ENCODE measurements at regions not wholly inside any gene's neighbourhood (a gene's known extent, or its start where the extent isn't known, plus 50 kb on each side); places are given as distances from the start of the nearest gene placed in this dataset.

DNA sequence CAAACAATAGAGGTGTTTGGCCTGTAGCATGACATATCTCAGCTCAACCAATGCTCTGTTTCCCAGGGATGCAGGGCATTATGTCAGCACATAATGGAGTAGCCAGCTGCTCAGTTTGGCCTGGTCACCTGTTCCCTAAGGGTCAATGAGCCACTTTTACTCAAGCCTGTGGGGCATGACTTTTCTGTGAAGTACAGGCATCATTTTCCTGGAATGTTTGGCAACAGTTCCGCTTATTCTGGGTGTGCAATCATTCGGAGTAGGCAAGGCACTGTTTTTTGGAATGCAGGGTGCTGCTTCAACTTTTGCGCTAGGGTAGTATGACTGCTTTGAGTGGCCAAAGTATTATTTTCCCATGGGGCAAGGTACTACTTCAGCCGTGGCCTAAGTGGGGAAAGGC lies 665.4 kb downstream of the EPHA7 start:
- H3K9me3 ChIP-seq: peaks cover 0 to 5% (median 0%) of the 10 kb centered on the region in 3 donors
- H3K4me3 ChIP-seq: no peak overlapping the region
- H3K27ac ChIP-seq: no peak overlapping the region
- H3K4me1 ChIP-seq: no peaks in the 10 kb centered on the region
- TF ChIP-seq, protein P1, sequence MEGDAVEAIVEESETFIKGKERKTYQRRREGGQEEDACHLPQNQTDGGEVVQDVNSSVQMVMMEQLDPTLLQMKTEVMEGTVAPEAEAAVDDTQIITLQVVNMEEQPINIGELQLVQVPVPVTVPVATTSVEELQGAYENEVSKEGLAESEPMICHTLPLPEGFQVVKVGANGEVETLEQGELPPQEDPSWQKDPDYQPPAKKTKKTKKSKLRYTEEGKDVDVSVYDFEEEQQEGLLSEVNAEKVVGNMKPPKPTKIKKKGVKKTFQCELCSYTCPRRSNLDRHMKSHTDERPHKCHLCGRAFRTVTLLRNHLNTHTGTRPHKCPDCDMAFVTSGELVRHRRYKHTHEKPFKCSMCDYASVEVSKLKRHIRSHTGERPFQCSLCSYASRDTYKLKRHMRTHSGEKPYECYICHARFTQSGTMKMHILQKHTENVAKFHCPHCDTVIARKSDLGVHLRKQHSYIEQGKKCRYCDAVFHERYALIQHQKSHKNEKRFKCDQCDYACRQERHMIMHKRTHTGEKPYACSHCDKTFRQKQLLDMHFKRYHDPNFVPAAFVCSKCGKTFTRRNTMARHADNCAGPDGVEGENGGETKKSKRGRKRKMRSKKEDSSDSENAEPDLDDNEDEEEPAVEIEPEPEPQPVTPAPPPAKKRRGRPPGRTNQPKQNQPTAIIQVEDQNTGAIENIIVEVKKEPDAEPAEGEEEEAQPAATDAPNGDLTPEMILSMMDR (IDR thresholded peaks at IDR 0.05): no peak
- DNase-seq: no peak
- no peaks in the 10 kb centered on the region for H3K36me3 ChIP-seq
- H3K27me3 ChIP-seq: no peaks in the 10 kb centered on the region
- intact Hi-C loops (cut with DNase I; ENCODE audit: low total_unique reads): no loop called here

DNA sequence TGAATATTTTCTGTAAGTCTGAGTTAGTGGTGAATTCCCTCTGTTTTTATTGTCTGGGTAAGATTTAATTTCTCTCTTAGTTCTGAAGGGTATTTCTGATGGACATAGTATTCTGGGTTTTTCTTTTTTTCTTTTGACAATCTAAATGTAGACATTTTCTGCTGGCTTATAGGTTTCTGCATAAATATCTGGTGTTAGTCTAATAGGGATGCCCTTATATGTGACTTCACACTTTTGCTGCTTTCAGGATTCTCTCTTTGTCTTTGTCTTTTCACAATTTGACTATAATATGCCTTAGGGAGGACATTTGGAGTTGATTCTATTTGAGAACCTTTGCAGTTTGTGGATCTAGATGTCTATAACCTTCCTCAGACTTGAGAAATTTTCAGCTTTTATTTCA lies 667.2 kb downstream of the EPHA7 start:
- no peak overlapping the region for H3K27ac ChIP-seq
- peaks cover 0 to 5% (median 0%) of the 10 kb centered on the region in 3 donors for H3K9me3 ChIP-seq
- DNase-seq: no peak
- no peaks in the 10 kb centered on the region for H3K27me3 ChIP-seq
- H3K4me1 ChIP-seq: no peaks in the 10 kb centered on the region
- no peaks in the 10 kb centered on the region for H3K36me3 ChIP-seq
- TF ChIP-seq, protein P1 (IDR thresholded peaks at IDR 0.05): no peak
- H3K4me3 ChIP-seq: no peak overlapping the region
- intact Hi-C loops (cut with DNase I; ENCODE audit: low total_unique reads): no loop called here

DNA sequence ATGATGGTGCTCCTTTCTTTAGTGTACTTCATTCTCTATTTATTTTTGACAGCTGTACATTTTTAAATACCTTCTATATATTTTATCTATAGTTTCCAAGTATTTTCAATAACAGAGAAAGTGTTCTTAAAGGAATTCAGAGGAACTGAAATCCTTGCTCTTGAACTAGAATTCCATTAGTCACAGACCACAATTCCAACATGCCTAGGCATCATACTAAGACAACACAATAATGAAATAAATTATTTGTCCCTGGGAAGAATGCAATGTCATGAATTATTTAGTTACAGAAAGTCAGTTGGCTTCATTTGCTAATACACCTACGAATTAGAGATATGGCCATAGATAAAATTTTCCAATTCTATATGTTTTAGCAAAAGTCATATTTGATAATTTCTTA lies 671.2 kb downstream of the EPHA7 start:
- no peak for DNase-seq

DNA sequence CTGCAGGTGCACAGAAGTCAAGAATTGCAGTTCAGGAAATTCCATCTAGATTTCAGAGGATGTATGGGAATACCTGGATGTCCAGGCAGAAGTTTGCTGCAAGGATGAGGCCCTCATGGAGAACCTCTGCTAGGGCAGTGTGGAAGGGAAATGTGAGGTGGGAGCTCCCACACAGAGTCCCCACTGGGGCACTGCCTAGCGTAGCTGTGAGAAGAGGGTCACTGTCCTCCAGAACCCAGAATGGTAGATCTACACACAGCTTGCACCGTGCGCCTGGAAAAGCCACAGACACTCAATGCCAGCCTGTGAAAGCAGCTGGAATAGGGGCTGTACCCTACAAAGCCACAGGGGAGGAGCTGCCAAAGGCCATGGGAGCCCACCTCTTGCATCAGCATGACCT lies 681.4 kb downstream of the EPHA7 start:
- DNase-seq: no peak
- intact Hi-C loops (cut with DNase I; ENCODE audit: low total_unique reads): no loop called here
- Histone ChIP-seq H3K9me3 (no peaks in the 10 kb centered on the region), H3K4me1 (no peaks in the 10 kb centered on the region), H3K27me3 (no peaks in the 10 kb centered on the region), H3K4me3 (no peak overlapping the region), H3K36me3 (no peaks in the 10 kb centered on the region), H3K27ac (no peak overlapping the region)
- TF ChIP-seq, protein P1 (IDR thresholded peaks at IDR 0.05): no peak

More for the DNA sequence above, 671.2 kb downstream of the EPHA7 start:
- H3K4me3 ChIP-seq: no peak overlapping the region
- H3K4me1 ChIP-seq: no peaks in the 10 kb centered on the region
- no peak overlapping the region for H3K27ac ChIP-seq
- no peaks in the 10 kb centered on the region for H3K36me3 ChIP-seq
- peaks cover 0 to 5% (median 0%) of the 10 kb centered on the region in 3 donors for H3K9me3 ChIP-seq
- no peaks in the 10 kb centered on the region for H3K27me3 ChIP-seq
- TF ChIP-seq, protein P1 (IDR thresholded peaks at IDR 0.05): no peak
- intact Hi-C loops (cut with DNase I; ENCODE audit: low total_unique reads): no loop called here

DNA sequence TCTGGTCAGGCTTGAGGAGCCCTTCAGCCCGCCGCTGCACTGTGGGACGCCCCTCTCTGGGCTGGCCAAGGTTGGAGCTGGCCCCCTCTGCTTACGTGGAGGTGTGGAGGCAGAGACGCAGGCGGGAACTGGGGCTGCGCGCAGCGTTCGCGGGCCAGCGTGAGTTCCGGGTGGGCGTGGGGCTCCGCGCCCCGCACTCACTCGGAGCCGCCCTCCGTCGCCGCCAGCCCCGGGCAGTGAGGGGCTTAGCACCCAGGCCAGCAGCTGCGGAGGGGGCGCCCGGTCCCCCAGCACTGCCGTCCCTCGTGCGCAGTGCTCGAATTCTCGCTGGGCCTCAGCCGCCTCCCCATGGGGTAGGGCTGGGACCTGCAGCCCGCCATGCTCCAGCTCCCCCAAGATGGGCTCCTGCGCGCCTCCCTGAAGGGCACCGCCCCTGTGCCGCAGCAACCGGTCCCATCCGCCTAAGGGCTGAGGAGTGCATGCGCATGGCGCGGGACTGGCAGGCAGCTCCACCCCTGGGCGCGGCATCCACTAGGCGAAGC lies 695.9 kb downstream of the EPHA7 start:
- no peaks in the 10 kb centered on the region for H3K36me3 ChIP-seq
- TF ChIP-seq, protein P1 (IDR thresholded peaks at IDR 0.05): no peak
- no peak overlapping the region for H3K4me3 ChIP-seq
- no peak overlapping the region for H3K27ac ChIP-seq
- no peak for DNase-seq
- no peaks in the 10 kb centered on the region for H3K4me1 ChIP-seq
- intact Hi-C loops (cut with DNase I; ENCODE audit: low total_unique reads): no loop called here
- no peaks in the 10 kb centered on the region for H3K9me3 ChIP-seq
- H3K27me3 ChIP-seq: no peaks in the 10 kb centered on the region

DNA sequence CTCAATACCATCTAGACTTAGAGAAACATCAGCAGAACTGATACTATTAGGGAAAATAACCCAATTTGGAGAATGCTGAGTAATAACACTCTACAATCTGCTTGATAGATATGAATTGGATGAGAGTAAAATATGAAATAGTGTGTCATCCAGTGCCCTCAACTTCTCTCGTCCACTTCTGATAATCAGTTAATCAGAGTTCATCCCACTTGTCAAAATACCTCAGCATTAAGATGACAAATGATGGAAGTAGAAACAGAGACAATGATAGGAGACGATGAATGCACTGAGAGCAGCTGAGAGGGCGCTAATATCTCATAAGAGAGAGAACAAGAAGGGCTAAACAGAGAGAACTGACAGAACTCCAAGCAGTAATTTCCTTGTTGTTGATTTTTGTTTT lies 699.6 kb downstream of the EPHA7 start:
- Histone ChIP-seq H3K36me3 (no peaks in the 10 kb centered on the region), H3K27ac (no peak overlapping the region), H3K4me1 (no peaks in the 10 kb centered on the region), H3K9me3 (no peaks in the 10 kb centered on the region), H3K27me3 (no peaks in the 10 kb centered on the region), H3K4me3 (no peak overlapping the region)
- TF ChIP-seq, protein P1 (IDR thresholded peaks at IDR 0.05): no peak
- no peak for DNase-seq
- intact Hi-C loops (cut with DNase I; ENCODE audit: low total_unique reads): no loop called here
